NCI-H524 (cell line): ENCODE measurements at regions not wholly inside any gene's neighbourhood (a gene's known extent, or its start where the extent isn't known, plus 50 kb on each side); places are given as distances from the start of the nearest gene placed in this dataset.
A peak's percentile ranks its signal among the peaks of the same experiment; 100 is the strongest.

Source experiments
- DNase-seq, 2 experiments: peaks; one replicate each; lab custom pipeline; 2025; lab: John Stamatoyannopoulos, UW

GRCh38 chr3:127399154-127399553 is 111.3 kb upstream of the PRR20G start:
- no peak for DNase-seq

- DNase-seq = no peak
Observed at GRCh38 chr3:127396473-127396872, 108.6 kb upstream of the PRR20G start.

DNA sequence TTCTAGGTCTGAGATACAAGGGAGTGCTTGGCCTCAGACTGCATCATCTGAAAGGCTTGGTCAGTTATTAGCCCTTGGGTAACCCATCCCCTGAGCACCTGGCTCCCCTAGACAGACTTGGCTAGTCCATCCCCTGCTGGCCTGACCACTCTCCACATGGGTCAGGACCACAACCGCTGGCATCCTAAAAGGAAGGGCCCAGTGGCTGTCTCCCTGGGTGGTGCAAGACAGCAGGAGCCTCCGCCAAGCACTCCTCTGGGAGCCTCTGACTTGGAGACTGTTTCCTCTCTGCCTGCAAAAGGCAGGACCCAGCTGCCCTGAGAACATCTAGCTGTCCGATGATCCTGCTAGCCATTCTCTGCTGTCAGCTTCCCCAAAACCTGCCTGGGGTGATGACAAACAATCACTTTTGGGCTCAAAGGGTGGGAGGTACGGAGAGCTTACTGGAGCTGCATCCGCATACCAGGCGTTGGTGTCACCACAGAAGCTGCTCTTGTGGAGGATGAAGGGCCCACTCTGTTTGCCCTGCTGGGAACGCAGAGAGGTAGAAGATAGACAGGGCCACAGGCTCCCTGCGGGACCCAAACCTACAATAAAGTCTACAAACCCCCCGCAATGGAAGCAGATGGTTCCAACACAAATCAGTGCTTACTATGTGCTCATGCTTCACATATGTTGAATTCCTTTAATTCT is 108.0 kb upstream of the PRR20G start:
- DNase-seq = no peak

- peak in 1 of 2 experiments; percentile 40 for DNase-seq
Observed at GRCh38 chr3:127394984-127395662, 107.3 kb upstream of the PRR20G start.

DNA sequence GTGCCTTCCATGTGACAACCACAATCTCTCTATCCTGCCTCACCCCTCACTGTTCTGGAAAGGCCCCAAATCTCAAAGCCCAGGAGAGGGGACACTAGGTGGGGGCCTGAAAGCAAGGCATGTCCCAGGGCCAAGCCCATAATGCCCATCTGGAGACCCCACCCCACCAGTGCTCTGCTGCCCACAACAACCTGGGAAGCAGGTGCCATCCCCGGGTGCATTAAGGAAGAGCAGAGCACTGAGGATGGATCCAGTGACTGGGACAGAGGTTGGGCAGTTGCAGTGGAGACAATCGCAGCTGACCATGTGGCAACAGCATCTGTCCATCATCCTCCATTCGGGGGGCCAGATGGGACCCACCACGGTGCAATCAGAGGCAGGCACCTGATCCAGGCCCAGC is 106.2 kb upstream of the PRR20G start:
- DNase-seq = peak in 1 of 2 experiments; percentile 74

DNA sequence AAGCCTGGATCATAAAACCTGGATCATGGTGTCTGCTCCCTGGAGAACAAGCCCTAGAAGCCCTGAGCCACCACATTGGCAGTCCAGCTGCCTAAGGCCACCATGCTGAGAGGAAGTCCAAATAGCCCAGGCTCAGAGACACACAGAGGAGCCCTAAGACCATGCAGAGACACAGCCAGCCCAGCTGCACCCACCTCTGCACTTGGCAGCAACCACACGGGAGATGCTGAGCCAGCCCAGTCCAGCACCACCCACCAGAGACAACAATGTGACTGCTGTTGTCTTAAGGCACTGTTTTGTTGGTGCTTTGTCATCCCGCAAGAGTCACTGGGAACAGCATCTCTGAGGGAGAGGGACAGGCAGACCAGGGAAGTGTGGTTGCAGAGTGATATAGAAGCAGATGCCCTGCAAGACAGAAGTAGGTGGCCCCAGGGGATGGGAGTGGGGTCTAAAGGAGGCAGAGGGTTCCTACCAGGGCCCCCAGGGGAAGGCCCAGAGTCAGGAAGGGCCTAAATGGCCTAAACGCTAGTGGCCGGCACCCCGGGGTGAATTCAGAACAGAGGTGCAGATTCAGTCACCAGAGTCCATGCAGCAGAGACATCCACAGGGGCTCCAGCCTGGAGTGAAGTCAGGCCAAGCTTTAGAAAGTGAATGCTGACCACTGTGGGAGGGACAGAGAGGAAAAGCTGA is 105.4 kb upstream of the PRR20G start:
- no peak for DNase-seq

GRCh38 chr3:127392156-127392490 is 104.3 kb upstream of the PRR20G start:
- peak; percentile 62 to 84 for DNase-seq

- no peak for DNase-seq
Observed at GRCh38 chr3:127391436-127392155, 103.8 kb upstream of the PRR20G start.

DNA sequence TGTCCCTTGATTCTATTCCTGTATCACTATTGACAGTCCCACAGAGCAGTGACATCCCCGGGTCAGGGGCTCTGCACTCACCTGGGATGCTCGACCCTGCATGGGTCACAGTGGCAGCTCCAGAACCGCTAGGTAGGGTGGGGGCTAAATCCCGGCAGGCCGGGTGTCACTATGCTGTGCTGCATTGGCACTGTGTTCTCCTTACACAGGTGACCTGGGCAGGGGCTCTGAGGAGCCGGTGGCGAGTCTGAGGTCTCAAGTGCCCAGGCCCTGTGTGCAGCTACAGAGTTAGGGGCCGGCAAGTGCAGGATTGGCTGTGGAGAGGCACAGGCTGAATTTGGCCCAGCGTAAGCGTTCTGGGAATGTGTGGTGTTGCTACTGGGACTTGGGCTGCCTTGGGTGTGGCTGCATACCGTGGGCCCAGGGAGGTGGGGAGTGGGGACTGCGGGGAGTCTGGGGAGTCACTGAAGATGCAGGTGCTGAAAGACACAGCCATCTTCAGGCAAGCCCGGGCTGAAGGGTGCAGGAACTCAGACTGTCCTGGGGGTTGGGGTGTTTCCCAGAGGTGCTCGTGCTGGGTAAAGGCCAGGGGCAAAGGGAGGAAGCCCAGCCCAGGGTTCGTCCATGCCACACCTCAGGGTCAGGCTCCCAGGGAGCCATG is 102.6 kb upstream of the PRR20G start:
- DNase-seq = no peak

GRCh38 chr3:127389913-127390312 is 102.1 kb upstream of the PRR20G start:
- no peak for DNase-seq

GRCh38 chr3:127389420-127389819 is 101.6 kb upstream of the PRR20G start:
- DNase-seq = no peak

- no peak for DNase-seq
Observed at GRCh38 chr3:127388427-127388826, 100.6 kb upstream of the PRR20G start.

DNA sequence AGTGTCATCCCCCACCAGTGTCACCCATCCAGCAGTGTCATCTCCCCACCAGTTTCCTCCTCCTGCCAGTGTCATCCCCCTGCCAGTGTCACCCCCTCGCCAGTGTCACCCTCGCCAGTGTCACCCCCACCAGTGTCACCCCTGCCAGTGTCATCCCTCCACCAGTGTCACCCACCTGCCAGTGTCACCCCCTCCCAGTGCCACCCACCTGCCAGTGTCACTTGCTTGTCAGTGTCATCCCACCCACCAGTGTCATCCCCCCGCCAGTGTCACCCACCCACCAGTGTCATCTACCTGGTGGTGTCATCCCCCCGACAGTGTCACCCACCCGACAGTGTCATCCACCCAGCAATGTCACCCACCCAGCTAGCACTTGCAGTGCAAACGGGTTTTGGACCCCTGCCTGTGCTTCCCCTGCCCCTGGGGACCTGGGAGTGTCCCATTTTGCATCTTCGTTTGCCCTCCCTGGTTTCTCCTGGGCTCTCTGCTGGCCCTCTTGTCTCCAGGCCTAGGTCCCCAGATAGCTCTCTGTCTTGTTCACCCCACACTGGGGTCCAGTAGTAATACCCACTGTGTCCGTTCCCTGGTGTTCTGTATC is 99.8 kb upstream of the PRR20G start:
- DNase-seq = no peak

DNA sequence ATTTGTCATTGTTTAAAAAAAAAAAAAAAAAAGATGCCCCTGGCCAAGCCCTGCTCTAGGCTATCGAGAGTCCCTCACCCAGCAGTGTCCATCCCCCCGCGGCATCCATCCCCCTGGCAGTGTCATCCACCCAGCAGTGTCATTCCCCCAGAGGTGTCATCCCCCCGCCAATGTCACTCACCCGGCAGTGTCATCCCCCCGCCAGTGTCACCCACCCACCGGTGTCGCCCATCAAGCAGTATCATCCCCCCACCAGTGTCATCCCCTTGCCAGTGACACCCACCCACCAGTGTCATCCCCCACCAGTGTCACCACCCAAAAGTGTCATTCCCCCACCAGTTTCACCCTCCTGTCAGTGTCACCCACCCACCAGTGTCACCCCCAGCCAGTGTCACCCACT is 99.3 kb upstream of the PRR20G start:
- DNase-seq = no peak

DNA sequence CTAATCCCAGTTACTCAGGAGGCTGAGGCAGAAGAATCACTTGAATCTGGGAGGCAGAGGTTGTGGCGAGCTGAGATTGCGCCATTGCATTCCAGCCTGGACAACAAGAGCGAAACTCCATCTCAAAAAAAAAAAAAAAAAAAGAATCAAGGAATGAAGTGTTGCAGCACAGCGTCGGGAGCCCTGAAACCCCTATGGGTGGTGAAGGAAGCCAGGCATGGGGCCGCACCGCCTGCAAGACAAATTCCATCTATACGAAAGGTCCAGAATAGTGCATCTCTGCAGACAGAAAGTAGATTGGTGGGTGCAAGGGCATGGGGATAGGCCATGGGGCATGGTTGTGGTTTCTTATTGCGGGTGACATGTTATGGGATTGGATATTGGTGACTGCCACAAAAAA is 98.6 kb upstream of the PRR20G start:
- no peak for DNase-seq

DNA sequence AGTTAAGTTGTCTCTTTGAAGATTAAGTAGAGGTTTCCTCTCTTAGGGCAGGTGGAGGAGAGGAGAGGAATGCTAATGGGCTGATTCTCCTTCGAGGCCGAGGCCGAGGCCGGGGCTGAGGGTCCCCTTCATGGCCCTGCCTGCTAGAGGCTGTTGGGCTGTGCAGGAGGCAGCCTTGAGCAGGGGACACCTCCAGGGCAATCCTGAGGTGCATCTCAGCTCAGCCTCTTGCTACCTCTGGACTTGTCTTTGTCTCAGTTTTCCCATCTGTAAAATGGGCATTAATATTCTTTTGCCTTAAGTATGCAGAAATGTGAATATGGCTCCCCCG is 97.7 kb upstream of the PRR20G start:
- no peak for DNase-seq

DNA sequence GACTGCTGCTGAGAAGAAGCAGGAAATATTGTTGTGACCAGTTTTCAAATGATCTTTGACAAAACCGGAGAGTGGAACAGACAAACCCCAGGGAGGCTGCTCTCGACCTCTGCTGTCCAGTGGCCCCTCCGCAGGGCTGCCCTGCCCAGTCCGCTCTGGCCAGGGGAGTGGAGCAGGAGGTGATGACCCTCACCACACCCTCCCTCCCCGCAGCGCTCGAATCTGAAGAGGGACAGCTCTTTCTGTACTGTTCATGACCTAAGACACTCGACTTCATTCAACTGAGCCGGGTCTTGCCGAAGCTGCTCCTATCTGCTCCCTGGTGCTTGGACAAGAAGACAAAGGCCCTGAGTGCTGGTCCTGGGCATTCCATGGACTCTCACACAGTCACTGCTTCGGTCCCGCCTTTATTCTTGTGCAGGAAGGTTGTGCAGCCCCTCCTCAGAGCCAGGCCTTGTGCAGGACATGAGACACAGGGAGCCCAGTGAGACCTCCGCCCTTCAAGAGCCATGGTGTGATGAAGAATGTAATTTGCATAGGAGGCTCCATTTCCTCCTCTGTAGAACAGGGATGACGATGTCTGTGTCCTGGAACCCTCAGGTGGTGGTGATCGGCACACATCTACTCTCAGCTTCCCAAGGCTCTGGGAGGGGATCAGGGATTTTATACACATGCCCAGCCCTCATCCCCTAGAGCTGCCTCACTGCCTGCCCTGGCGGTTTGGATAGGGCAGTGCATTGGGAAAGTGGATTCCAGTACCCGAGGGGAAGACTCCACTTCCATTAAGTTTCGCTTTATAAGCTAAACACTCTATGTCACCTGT is 97.1 kb upstream of the PRR20G start:
- no peak for DNase-seq

DNA sequence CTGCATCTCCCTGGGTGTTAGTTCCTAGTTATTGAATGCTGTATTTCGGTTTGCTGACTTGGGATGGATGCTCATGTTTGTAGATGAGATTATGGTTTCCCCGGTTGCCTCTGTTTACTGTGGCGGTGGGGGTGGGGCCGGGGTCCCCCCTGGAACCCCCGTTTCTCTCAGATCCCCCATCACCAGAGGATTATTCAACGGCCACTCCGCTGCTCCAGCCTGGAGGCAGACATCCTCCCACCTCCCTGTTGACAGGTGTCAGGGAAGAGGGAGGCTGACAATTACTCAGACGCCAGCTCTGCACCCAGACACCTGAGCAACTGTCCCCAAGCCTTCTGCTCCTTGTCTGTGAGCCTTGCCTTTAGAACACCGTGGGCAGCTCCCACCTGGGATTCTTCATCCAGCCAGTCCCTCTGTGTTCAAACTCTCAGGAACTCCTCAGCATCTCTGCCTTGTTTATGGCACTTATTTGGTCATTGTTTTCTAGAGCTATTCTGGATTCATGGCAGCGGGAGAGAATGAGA is 95.9 kb upstream of the PRR20G start:
- peak in 1 of 2 experiments; percentile 48 for DNase-seq

DNA sequence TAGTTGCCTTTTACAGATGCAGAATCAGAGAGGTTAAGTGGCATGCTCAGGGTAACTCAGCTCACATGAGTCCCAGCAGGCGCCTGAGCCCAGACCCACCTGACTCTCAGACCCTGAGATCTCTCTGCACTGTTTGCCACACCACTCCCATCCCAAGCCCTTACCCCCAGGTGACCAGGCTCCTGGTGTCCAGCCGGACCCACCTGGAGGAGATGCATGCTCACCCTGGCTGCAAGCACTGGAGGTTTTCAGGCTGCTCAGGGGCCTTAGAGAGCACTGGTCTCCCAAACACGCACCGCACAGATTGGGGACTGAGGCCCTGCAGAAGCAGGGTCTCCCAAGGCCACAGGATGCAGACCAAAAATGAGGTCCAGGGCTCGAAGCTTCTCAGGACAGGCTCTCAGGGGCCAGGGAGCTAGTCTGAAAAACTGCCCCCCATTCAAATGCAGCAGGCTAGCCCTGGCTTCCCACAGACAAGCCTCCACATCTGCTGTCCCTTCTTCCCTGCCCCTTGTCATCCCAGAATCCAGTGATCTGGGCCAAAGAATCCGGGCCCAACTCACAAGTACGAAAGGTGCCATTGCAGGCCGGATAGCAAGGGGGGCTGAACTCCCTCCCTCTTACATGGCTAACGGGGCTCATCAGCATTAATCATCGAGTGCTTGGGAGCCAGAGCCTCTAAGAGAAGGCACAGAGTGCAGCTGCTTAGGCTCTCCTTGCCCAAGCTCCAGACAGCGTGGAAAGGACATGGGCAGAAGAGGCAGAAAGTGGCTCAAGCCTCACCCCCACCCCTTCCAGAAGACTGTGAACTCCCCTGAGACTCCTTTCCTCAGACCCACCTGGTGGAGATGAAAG is 90.2 kb upstream of the PRR20G start:
- DNase-seq = peak in 1 of 2 experiments; percentile 56
